HepG2 (cell line): ENCODE measurements at regions not wholly inside any gene's neighbourhood (a gene's known extent, or its start where the extent isn't known, plus 50 kb on each side); places are given as distances from the start of the nearest gene placed in this dataset.

Source experiments
- AHR ChIP-seq: IDR thresholded peaks from 2 replicates; pipeline ENCODE4 v1.6.1; 2018; ENCODE audit warnings: missing genetic modification reagents, missing compliant biosample characterization
- SMC3 ChIP-seq: IDR thresholded peaks from 2 replicates; pipeline ENCODE4 v1.6.1; 2011; ENCODE audit warnings: low read length, improper control_type of control experiment
- TF ChIP-seq, protein P1 (sequence below), 2 experiments: IDR thresholded peaks; 2 replicates each; pipeline ENCODE4 v1.6.1; 2011 to 2012; ENCODE audit warnings: low read length in 2 of 2, borderline replicate concordance in 1 of 2, low read depth in 1 of 2, mild to moderate bottlenecking in 1 of 2, moderate library complexity in 1 of 2

DNA sequence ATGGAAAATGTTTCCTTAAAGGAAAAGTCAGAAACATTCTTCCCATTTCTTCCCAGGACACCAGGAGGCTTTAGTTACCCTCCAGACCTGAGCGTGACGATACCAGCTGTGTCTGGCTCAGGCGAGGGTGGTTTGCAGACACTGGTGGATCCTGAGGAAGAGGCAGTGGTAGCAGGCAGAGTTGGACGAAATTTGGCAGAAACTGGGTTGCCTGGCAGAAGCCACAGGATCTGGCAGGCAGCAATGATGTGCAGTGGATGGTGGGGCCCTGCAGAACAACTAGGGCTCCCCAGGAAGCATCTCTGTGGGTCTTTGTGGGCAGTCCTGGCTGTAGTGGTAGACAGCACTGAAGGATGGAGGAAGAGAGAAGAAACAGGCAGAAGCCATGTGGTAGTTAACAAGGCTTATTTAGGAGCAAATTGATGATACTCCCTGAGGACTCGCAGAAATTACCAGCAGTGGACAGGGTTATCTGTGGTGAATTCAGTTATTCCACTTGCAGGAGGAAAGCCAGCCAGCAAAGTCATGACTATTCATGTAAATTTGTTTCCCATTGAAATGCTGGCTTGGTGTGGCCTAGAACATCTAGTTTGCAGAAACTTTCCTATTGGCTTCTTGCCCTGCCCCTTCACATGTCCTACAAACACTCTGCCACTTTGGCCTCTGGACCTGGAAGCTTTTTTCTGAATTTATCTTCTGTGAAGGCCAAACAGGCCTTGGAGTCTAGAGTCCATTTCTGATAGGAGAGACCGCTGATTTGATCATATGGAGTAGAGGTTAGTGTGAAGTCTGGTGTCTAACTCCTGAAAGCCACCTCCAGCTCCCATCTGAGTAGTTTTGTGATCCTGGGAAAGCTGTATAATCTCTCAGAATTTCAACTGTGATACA is 212.0 kb downstream of the DMRT2 start:
- TF ChIP-seq, protein P1, sequence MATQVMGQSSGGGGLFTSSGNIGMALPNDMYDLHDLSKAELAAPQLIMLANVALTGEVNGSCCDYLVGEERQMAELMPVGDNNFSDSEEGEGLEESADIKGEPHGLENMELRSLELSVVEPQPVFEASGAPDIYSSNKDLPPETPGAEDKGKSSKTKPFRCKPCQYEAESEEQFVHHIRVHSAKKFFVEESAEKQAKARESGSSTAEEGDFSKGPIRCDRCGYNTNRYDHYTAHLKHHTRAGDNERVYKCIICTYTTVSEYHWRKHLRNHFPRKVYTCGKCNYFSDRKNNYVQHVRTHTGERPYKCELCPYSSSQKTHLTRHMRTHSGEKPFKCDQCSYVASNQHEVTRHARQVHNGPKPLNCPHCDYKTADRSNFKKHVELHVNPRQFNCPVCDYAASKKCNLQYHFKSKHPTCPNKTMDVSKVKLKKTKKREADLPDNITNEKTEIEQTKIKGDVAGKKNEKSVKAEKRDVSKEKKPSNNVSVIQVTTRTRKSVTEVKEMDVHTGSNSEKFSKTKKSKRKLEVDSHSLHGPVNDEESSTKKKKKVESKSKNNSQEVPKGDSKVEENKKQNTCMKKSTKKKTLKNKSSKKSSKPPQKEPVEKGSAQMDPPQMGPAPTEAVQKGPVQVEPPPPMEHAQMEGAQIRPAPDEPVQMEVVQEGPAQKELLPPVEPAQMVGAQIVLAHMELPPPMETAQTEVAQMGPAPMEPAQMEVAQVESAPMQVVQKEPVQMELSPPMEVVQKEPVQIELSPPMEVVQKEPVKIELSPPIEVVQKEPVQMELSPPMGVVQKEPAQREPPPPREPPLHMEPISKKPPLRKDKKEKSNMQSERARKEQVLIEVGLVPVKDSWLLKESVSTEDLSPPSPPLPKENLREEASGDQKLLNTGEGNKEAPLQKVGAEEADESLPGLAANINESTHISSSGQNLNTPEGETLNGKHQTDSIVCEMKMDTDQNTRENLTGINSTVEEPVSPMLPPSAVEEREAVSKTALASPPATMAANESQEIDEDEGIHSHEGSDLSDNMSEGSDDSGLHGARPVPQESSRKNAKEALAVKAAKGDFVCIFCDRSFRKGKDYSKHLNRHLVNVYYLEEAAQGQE (IDR thresholded peaks at IDR 0.05; ENCODE audit: borderline replicate concordance in 1 of 2, low read depth in 1 of 2, low read length in 2 of 2) = no peak
- no peak for TF ChIP-seq SMC3
- TF ChIP-seq AHR (CRISPR knock-in tag) = no peak
